Panc1 (cell line): ENCODE measurements at regions not wholly inside any gene's neighbourhood (a gene's known extent, or its start where the extent isn't known, plus 50 kb on each side); places are given as distances from the start of the nearest gene placed in this dataset.

Experiments used
- CTCF ChIP-seq: fragments of 450-650 bp; IDR thresholded peaks from 2 replicates; pipeline ENCODE4 v1.5.1; 2017; ENCODE audit warnings: mild to moderate bottlenecking
- POLR2AphosphoS5 ChIP-seq: IDR thresholded peaks from 2 replicates; pipeline ENCODE4 v1.6.1; 2012; ENCODE audit warnings: mild to moderate bottlenecking, low read depth, low read length, moderate library complexity
- REST ChIP-seq, 2 experiments: IDR thresholded peaks; 2 replicates each; pipeline ENCODE4 v1.6.1; 2011 to 2012; ENCODE audit warnings: low read depth in 2 of 2, control low read depth in 1 of 2, low read length in 1 of 2, mild to moderate bottlenecking in 1 of 2, moderate library complexity in 1 of 2; ENCODE audit not compliant: insufficient read depth in 1 of 2
- TCF7L2 ChIP-seq: IDR thresholded peaks from 2 replicates; pipeline ENCODE4 v1.6.1; 2011; ENCODE audit warnings: mild to moderate bottlenecking, low read depth, low read length, inconsistent platforms

- TF ChIP-seq CTCF: no peak
- TF ChIP-seq POLR2AphosphoS5: no peak
- TF ChIP-seq TCF7L2: no peak
- no peak for TF ChIP-seq REST (IDR thresholded peaks at IDR 0.05; ENCODE audit: insufficient read depth in 1 of 2, low read depth in 2 of 2, low read length in 1 of 2)
Observed at GRCh38 chr6:156057869-156058268, 602.2 kb upstream of the NOX3 start.
